SH-SY5Y (cell line): ENCODE measurements at regions not wholly inside any gene's neighbourhood (a gene's known extent, or its start where the extent isn't known, plus 50 kb on each side); places are given as distances from the start of the nearest gene placed in this dataset.

Source experiments
- GATA2 ChIP-seq: IDR thresholded peaks from 2 replicates; pipeline ENCODE4 v1.6.1; 2011; ENCODE audit warnings: mild to moderate bottlenecking, low read depth, low read length
- GATA3 ChIP-seq: IDR thresholded peaks from 2 replicates; pipeline ENCODE4 v1.6.1; 2011; ENCODE audit warnings: low read depth, mild to moderate bottlenecking, low read length, moderate library complexity

DNA sequence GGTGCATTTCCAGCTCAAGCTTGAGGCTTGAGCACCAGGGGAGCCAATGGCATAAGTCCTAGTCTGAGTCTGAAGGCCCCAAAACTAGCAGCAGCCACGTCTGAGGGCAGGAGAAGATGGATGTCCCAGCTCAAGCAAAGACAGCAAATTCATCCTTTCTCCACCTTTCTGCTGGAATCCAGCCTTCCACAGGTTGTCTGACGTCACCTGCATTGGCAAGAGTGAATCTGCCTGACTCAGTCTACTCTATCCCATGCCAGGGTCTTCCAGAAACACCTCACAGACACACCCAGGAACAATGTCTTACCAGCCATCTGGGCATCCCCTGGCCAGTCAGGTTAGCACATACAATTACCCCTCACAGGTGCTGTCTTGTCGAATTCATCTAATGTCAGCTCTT lies 76.2 kb upstream of the SOX11 start:
- TF ChIP-seq GATA2 = no peak
- no peak for TF ChIP-seq GATA3
